Gastrocnemius medialis (tissue), 4 donors: ENCODE measurements at regions not wholly inside any gene's neighbourhood (a gene's known extent, or its start where the extent isn't known, plus 50 kb on each side); places are given as distances from the start of the nearest gene placed in this dataset.

Experiments
- ATAC-seq, 2 donors: fragments of 150-250 bp; one replicate each; pipeline ENCODE4 v1.9.1; 2016
- DNase-seq, 2 donors: peaks; one replicate each; pipeline ENCODE4 v3.0.0-alpha.2; 2019
- H3K27ac ChIP-seq, 4 donors: fragments of 200-600 bp; sonication (generic); 1 replicate in 1 of 4; 2 replicates in 3 of 4; pipeline ENCODE4 v1.5.1; 2016 to 2018; ENCODE audit warnings: mild to moderate bottlenecking in 2 of 4, moderate library complexity in 1 of 4
- H3K27me3 ChIP-seq, 3 donors: fragments of 200-600 bp; sonication (generic) in 2 of 3; 1 replicate in 1 of 3; 2 replicates in 2 of 3; pipeline versions ENCODE4 v1.5.1 to v1.6.0; 2016 to 2019; ENCODE audit warnings: mild to moderate bottlenecking in 1 of 3, moderate library complexity in 1 of 3
- H3K36me3 ChIP-seq, 2 donors: fragments of 200-600 bp; sonication (generic) in 1 of 2; one replicate each; pipeline ENCODE4 v1.5.1; 2017 to 2018
- H3K4me1 ChIP-seq, 2 donors: fragments of 200-600 bp; sonication (generic) in 1 of 2; one replicate each; pipeline ENCODE4 v1.5.1; 2016 to 2017; ENCODE audit warnings: mild to moderate bottlenecking in 2 of 2
- H3K4me3 ChIP-seq, 4 donors: fragments of 200-600 bp; sonication (generic) in 3 of 4; 1 replicate in 1 of 4; 2 replicates in 3 of 4; pipeline ENCODE4 v1.5.1; 2016 to 2019; ENCODE audit warnings: mild to moderate bottlenecking in 2 of 4
- H3K9me3 ChIP-seq, 3 donors: fragments of 200-600 bp; sonication (generic) in 2 of 3; 1 replicate in 1 of 3; 2 replicates in 2 of 3; pipeline ENCODE4 v1.5.1; 2016 to 2019
- POLR2A ChIP-seq, 2 donors: fragments of 450-650 bp; IDR thresholded peaks; one replicate each; pipeline ENCODE4 v1.6.1; 2017; ENCODE audit warnings: antibody characterized with exemption in 2 of 2, mild to moderate bottlenecking in 2 of 2, moderate library complexity in 2 of 2
- in situ Hi-C, 4 donors: fragments of 200-750 bp; cut with MboI; loops; one replicate each; pipeline versions ENCODE4 v1.15.0 to v1.8.0; 2017; ENCODE audit warnings: low sequenced_read_pairs in 4 of 4
- intact Hi-C: fragments of 100-400 bp; cut with DNase I; formaldehyde crosslinking; loops from one replicate; pipeline ENCODE4 v1.15.1; 2023; ENCODE audit warnings: low total_unique reads
- TF ChIP-seq, protein P1 (sequence below), 5 experiments: fragments of 450-650 bp in 3 of 5; fragments of 200-600 bp in 2 of 5; sonication (generic) in 2 of 5; IDR thresholded peaks in 4 of 5; conservative IDR thresholded peaks in 1 of 5; 1 replicate in 4 of 5; 2 replicates in 1 of 5; pipeline ENCODE4 v1.5.1; 2016 to 2019; ENCODE audit warnings: antibody characterized with exemption in 5 of 5, mild to moderate bottlenecking in 3 of 5, moderate library complexity in 3 of 5

DNA sequence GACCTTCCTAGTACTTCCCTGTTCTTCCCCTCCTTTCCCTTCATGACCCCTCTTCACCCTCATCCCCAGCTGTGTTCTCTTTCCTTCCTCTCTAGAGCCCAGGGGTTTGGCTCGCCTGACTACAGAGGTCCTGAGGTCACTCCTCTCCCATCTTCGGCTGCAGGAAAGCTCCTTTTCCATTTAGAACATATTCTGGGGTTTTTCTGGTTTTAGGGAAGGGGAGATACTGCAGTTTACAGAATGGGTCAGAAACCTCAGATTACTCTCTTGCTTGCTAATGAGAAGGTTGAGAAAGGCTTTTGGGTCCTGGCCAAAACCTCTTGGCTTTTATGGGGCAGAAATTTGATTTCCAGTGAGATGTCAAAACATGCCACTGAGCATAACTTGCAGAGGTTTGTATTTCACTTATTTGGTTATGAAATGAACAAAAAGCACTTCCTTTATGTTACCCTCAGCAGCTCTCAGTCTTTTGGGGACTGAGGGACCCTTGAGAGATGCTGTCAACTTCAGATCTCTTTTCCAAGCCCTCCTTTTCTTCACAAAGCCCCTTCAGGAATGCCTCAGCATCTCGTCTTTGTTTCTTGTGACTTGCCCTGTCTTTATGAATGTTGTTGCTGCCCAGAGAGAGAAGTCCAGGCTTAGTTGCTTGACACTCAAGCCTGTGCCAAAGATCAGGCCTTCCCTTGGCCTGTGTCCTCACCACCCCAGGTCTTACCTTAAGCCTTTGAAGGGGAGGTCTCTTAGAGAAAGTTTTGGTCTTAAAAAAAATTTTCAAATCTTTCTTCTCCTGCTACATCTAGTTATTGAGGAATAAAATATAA is 121.7 kb upstream of the TPM1 start:
- in situ Hi-C loops, result no loop called here
- ATAC-seq (peak; percentile 51 to 67), DNase-seq (peak; percentile 35 to 44)
- Histone ChIP-seq H3K4me1 (peaks cover 0 to 19% of the 10 kb centered on the region in 2 donors), H3K27me3 (no peaks in the 10 kb centered on the region), H3K4me3 (no peak overlapping the region), H3K9me3 (no peaks in the 10 kb centered on the region), H3K27ac (peak overlapping the region; percentile 4 to 75 (median 50)), H3K36me3 (no peaks in the 10 kb centered on the region)
- no peak for TF ChIP-seq POLR2A (IDR thresholded peaks at IDR 0.05)
- TF ChIP-seq, protein P1, sequence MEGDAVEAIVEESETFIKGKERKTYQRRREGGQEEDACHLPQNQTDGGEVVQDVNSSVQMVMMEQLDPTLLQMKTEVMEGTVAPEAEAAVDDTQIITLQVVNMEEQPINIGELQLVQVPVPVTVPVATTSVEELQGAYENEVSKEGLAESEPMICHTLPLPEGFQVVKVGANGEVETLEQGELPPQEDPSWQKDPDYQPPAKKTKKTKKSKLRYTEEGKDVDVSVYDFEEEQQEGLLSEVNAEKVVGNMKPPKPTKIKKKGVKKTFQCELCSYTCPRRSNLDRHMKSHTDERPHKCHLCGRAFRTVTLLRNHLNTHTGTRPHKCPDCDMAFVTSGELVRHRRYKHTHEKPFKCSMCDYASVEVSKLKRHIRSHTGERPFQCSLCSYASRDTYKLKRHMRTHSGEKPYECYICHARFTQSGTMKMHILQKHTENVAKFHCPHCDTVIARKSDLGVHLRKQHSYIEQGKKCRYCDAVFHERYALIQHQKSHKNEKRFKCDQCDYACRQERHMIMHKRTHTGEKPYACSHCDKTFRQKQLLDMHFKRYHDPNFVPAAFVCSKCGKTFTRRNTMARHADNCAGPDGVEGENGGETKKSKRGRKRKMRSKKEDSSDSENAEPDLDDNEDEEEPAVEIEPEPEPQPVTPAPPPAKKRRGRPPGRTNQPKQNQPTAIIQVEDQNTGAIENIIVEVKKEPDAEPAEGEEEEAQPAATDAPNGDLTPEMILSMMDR (IDR thresholded peaks at IDR 0.05 in 4 of 5, conservative IDR thresholded peaks at IDR 0.05 in 1 of 5), result no peak
- intact Hi-C loops, result no loop called here

DNA sequence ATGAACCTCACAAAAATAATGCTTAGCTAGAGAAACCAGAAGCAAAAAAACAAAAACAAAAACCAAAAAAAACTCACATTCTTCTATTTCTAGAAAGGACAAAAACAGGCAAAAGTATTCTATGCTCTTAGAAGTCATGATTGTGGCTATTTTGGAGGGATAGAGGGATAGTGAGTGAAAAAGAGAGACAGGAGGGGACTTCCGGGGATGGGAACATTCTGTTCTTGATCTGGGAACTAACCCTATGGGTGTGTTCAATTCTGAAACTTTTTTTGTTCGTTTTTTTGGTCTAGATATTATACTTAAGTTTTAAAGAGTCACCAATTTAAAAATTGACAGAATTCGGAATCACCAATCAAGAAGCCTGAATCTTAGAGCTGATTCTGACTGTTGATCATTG is 120.0 kb upstream of the TPM1 start:
- ATAC-seq (peak; percentile 37 to 69), DNase-seq (no peak)
- in situ Hi-C loops (no loop called here), intact Hi-C loops (no loop called here)
- no peak overlapping the region for H3K4me3 ChIP-seq
- TF ChIP-seq, protein P1 (IDR thresholded peaks at IDR 0.05 in 4 of 5, conservative IDR thresholded peaks at IDR 0.05 in 1 of 5), result no peak
- TF ChIP-seq POLR2A (IDR thresholded peaks at IDR 0.05), result no peak
- H3K27ac ChIP-seq, result peak overlapping the region; percentile 21 to 75 (median 59)
- H3K4me1 ChIP-seq, result peaks cover 0 to 19% of the 10 kb centered on the region in 2 donors
- no peaks in the 10 kb centered on the region for H3K9me3 ChIP-seq
- H3K27me3 ChIP-seq, result no peaks in the 10 kb centered on the region
- no peaks in the 10 kb centered on the region for H3K36me3 ChIP-seq

DNA sequence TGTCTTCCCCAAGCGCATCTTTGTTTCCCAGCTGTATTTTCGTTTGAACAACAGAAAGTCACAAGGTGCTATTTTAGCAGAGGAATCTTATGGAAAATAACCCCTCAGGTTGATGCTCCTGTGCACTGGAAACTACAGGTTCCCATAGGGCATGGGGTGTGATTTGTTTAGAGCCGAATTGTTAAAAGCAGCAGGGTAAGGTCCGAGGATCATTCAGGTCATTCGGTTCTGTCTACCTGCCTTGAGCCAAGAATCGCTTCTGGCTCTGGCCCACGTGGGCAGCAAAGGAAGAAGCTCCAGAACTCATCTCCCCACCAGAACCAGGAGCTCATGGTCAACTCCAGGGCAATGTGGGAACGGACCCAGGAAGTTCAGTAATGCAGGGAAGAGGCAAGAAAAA is 116.7 kb upstream of the TPM1 start:
- intact Hi-C loops, result no loop called here

DNA sequence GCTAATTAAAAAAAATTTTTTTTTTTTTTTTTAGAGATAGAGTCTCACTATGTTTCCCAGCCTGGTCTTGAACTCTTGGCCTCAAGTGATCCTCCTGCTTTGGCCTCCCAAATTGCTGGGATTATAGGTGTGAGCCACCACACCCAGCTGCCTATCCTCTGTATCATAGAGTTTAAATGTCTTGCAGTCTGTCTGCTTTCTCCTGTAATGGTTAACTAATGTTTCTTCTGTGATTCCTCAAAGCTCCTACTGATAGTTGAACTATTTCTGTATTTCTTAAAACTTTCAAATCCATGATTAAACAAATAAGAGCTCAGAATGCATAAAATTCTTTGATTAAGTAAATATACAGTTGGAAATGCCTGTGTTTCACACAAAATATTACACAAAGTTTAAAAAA is 115.4 kb upstream of the TPM1 start:
- H3K27ac ChIP-seq, result no peak overlapping the region
- DNase-seq, result no peak
- no peak for ATAC-seq
- TF ChIP-seq, protein P1 (IDR thresholded peaks at IDR 0.05 in 4 of 5, conservative IDR thresholded peaks at IDR 0.05 in 1 of 5), result no peak
- TF ChIP-seq POLR2A (IDR thresholded peaks at IDR 0.05), result no peak
- H3K9me3 ChIP-seq, result no peaks in the 10 kb centered on the region
- in situ Hi-C loops (no loop called here), intact Hi-C loops (no loop called here)
- no peak overlapping the region for H3K4me3 ChIP-seq
- no peaks in the 10 kb centered on the region for H3K36me3 ChIP-seq
- H3K4me1 ChIP-seq, result peaks cover 0 to 5% of the 10 kb centered on the region in 2 donors
- no peaks in the 10 kb centered on the region for H3K27me3 ChIP-seq

More for the DNA sequence above, 116.7 kb upstream of the TPM1 start:
- Histone ChIP-seq H3K27ac (no peak overlapping the region), H3K27me3 (no peaks in the 10 kb centered on the region), H3K36me3 (no peaks in the 10 kb centered on the region), H3K4me3 (no peak overlapping the region), H3K4me1 (peaks cover 0 to 12% of the 10 kb centered on the region in 2 donors), H3K9me3 (no peaks in the 10 kb centered on the region)
- no peak for ATAC-seq
- in situ Hi-C loops, result no loop called here
- TF ChIP-seq POLR2A (IDR thresholded peaks at IDR 0.05), result no peak
- TF ChIP-seq, protein P1 (IDR thresholded peaks at IDR 0.05 in 4 of 5, conservative IDR thresholded peaks at IDR 0.05 in 1 of 5), result no peak
- DNase-seq, result no peak
